ENCODE measurements at regions not wholly inside any gene's neighbourhood (a gene's known extent, or its start where the extent isn't known, plus 50 kb on each side); places are given as distances from the start of the nearest gene placed in this dataset.

- TF ChIP-seq CTCF (conservative IDR thresholded peaks at IDR 0.05): no peak
- H3K27ac ChIP-seq: no peak overlapping the region
Observed at GRCh38 chr2:12119841-12120240, 373.4 kb downstream of the LPIN1 start.

DNA sequence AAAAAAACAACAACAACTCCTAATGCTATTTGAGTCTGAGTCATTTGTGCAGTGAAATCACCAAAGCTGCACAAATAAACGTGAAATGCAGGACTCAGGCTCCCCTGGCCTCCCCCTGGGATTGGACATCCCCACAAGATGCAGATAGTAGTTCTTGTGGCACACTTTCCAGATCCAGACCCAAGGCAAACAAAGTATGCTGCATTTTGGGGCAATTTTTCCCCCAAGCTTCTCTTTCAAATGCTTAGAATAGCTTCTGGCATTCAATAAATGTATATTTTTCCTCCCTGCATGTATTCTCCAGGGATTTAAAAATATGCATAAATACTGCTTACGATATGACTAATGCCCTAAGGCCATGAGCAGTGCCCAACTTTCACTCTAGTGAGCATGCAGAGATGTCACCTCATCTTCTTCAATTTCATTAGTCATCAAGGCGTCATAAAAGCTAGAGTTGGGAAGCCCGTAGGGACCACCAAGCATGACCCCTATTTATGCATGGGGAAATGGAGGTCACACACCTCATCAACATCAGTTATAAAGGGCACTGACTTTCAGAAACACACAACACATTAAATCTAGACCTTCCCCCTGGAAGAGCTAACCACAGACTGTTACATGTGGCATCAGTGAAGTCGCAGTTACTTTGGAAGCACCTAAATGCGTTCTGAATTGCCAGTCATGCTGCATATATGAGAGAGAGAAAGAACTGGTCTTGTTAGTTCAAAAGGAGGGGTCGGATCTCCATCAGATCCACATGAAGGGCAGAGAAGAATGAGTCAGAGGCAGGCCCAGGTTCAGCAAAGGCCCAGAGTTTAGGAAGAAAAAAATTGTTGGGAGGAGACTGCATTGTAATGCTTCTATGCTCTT, 374.1 kb downstream of the LPIN1 start:
- TF ChIP-seq CTCF (conservative IDR thresholded peaks at IDR 0.05): no peak

DNA sequence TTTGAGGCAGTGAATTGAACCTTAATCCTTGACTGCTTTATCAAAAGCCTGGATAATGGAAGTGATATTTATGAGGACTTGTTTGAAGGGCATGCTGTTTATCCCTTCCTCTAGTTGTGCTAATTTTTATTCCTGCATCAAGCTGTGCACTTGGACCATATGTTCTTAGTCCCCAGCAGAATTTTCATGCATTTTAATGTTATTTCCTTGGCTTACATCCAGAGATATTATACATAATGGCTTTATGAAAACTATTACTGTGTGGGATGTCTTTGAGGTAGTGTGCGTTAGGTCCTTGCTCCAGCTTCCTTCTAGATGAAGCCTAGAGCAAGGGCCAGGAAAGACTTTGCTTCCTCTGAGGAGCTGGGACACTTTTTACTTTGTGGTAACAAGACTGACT, 378.4 kb downstream of the LPIN1 start:
- no peak overlapping the region for H3K27ac ChIP-seq
- no peak for TF ChIP-seq CTCF (conservative IDR thresholded peaks at IDR 0.05)

More for the DNA sequence above, 374.1 kb downstream of the LPIN1 start:
- H3K27ac ChIP-seq: no peak overlapping the region

GRCh38 chr2:12126318-12126717, 379.9 kb downstream of the LPIN1 start:
- TF ChIP-seq CTCF (conservative IDR thresholded peaks at IDR 0.05): no peak
- no peak overlapping the region for H3K27ac ChIP-seq

GRCh38 chr2:12127638-12128037, 381.2 kb downstream of the LPIN1 start:
- H3K27ac ChIP-seq: no peak overlapping the region

DNA sequence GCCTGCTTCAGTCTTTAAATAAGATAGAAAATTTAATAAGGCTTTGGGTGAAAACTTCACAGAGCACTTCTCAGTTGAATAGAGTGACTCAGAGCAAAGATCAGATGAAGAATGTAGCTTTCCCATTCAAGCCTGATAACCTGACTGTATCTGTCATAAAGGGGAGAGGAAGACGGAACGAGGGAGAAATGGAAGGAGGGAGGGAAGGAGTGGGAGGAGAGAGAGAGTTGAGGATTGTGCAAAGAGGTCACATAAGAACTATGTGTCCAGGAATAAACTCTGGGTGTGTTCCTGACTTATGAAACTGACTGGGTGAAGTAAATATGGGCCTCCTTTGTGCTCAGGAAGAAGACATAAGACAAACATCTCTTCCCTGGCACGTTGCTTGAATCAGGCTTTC, 385.5 kb downstream of the LPIN1 start:
- TF ChIP-seq CTCF (conservative IDR thresholded peaks at IDR 0.05): no peak
- H3K27ac ChIP-seq: no peak overlapping the region

More at GRCh38 chr2:12127638-12128037, 381.2 kb downstream of the LPIN1 start:
- no peak for TF ChIP-seq CTCF (conservative IDR thresholded peaks at IDR 0.05)

- no peak for TF ChIP-seq CTCF (conservative IDR thresholded peaks at IDR 0.05)
- no peak overlapping the region for H3K27ac ChIP-seq
Observed at GRCh38 chr2:12141618-12142258, 395.3 kb downstream of the LPIN1 start.
